GM23248 (cell line): ENCODE measurements at regions not wholly inside any gene's neighbourhood (a gene's known extent, or its start where the extent isn't known, plus 50 kb on each side); places are given as distances from the start of the nearest gene placed in this dataset.

Experiments
- DNase-seq: peaks from one replicate; pipeline ENCODE4 v3.0.0-alpha.2; 2015
- H2AFZ ChIP-seq: fragments of 200-600 bp; sonication (generic); 2 replicates; pipeline ENCODE4 v1.6.1; 2016; ENCODE audit warnings: antibody characterized with exemption
- H3F3A ChIP-seq: fragments of 200-600 bp; sonication (generic); 2 replicates; pipeline ENCODE4 v1.6.1; 2016; ENCODE audit warnings: mild to moderate bottlenecking, antibody characterized with exemption, mixed run types; ENCODE audit not compliant: insufficient read depth
- H3K27ac ChIP-seq: fragments of 200-600 bp; sonication (generic); 2 replicates; pipeline ENCODE4 v1.5.1; 2016; ENCODE audit warnings: mild to moderate bottlenecking
- H3K27me3 ChIP-seq: fragments of 200-600 bp; sonication (generic); replicated peaks from 2 replicates; pipeline ENCODE4 v1.6.1; 2016; ENCODE audit warnings: mild to moderate bottlenecking; ENCODE audit not compliant: insufficient read depth
- H3K36me3 ChIP-seq: fragments of 200-600 bp; sonication (generic); 2 replicates; pipeline ENCODE4 v1.6.1; 2016; ENCODE audit warnings: low read depth, mild to moderate bottlenecking
- H3K4me1 ChIP-seq: fragments of 200-600 bp; sonication (generic); 2 replicates; pipeline ENCODE4 v1.6.1; 2016; ENCODE audit warnings: mild to moderate bottlenecking; ENCODE audit not compliant: insufficient read depth
- H3K4me2 ChIP-seq: fragments of 200-600 bp; sonication (generic); one replicate; pipeline ENCODE4 v1.6.1; 2016; ENCODE audit warnings: mild to moderate bottlenecking; ENCODE audit not compliant: unreplicated experiment
- H3K4me3 ChIP-seq: fragments of 200-600 bp; sonication (generic); 2 replicates; pipeline ENCODE4 v1.5.1; 2016; ENCODE audit warnings: mild to moderate bottlenecking
- H3K79me2 ChIP-seq: fragments of 200-600 bp; sonication (generic); 2 replicates; pipeline ENCODE4 v1.6.1; 2016; ENCODE audit warnings: mild to moderate bottlenecking; ENCODE audit not compliant: insufficient read depth
- H3K9ac ChIP-seq: fragments of 200-600 bp; sonication (generic); 2 replicates; pipeline ENCODE4 v1.6.1; 2016; ENCODE audit warnings: mild to moderate bottlenecking
- H3K9me2 ChIP-seq: fragments of 200-600 bp; sonication (generic); 2 replicates; pipeline ENCODE4 v1.6.1; 2016; ENCODE audit warnings: mixed run types, mild to moderate bottlenecking, moderate library complexity; ENCODE audit not compliant: insufficient read depth
- H3K9me3 ChIP-seq: fragments of 200-600 bp; sonication (generic); one replicate; pipeline ENCODE4 v1.6.1; 2017; ENCODE audit warnings: low read depth
- H4K20me1 ChIP-seq: fragments of 200-600 bp; sonication (generic); 2 replicates; pipeline ENCODE4 v1.6.0; 2016; ENCODE audit not compliant: insufficient read depth
- EZH2 ChIP-seq: fragments of 200-600 bp; sonication (generic); IDR thresholded peaks from 2 replicates; pipeline ENCODE4 v1.6.1; 2018; ENCODE audit warnings: antibody characterized with exemption, mild to moderate bottlenecking; ENCODE audit not compliant: insufficient read depth, poor library complexity, severe bottlenecking
- EZH2phosphoT487 ChIP-seq: fragments of 200-600 bp; sonication (generic); IDR thresholded peaks from 2 replicates; pipeline ENCODE4 v1.6.1; 2018; ENCODE audit warnings: antibody characterized with exemption, moderate library complexity, mild to moderate bottlenecking, low read depth; ENCODE audit not compliant: insufficient read depth
- WGBS, 2 experiments: methylation state at CpG; one replicate each; pipeline ENCODE4 v1.1.6; 2015 to 2017; ENCODE audit warnings: low lambda C conversion rate in 2 of 2, low coverage in 1 of 2; ENCODE audit errors: missing lambda C conversion rate in 2 of 2; 5-methylcytosine and 5-hydroxymethylcytosine counted together
- in situ Hi-C: fragments of 300-500 bp; cut with MboI; formaldehyde crosslinking; loops from 2 replicates; pipeline ENCODE4 v1.15.0; 2020

- no peak overlapping the region for H2AFZ ChIP-seq
- no peaks in the 10 kb centered on the region for H3K36me3 ChIP-seq
- in situ Hi-C loops: no loop called here
- no peak overlapping the region for H3K4me3 ChIP-seq
- no peaks in the 10 kb centered on the region for H3K9me2 ChIP-seq
- no peak overlapping the region for H3K9ac ChIP-seq
- H3K79me2 ChIP-seq: no peaks in the 10 kb centered on the region
- H3K9me3 ChIP-seq: no peaks in the 10 kb centered on the region
- H3K4me1 ChIP-seq: no peaks in the 10 kb centered on the region
- H4K20me1 ChIP-seq: no peaks in the 10 kb centered on the region
- no peaks in the 10 kb centered on the region for H3K27me3 ChIP-seq
- no peak for DNase-seq
- TF ChIP-seq EZH2 (no peak), EZH2phosphoT487 (no peak)
- no peak overlapping the region for H3K27ac ChIP-seq
- WGBS, 2 experiments: 83 to 86% methylated on average over 4 of the region's 4 CpGs
- H3K4me2 ChIP-seq: no peak overlapping the region
- no peaks in the 10 kb centered on the region for H3F3A ChIP-seq
Observed at GRCh38 chr3:115348951-115349745, 202.1 kb upstream of the ZBTB20 start.

GRCh38 chr3:115350606-115351005 is 203.5 kb upstream of the ZBTB20 start:
- H2AFZ ChIP-seq: no peak overlapping the region
- H3K9me3 ChIP-seq: no peaks in the 10 kb centered on the region
- H4K20me1 ChIP-seq: no peaks in the 10 kb centered on the region
- H3K9ac ChIP-seq: no peak overlapping the region
- no peaks in the 10 kb centered on the region for H3K36me3 ChIP-seq
- no peak overlapping the region for H3K4me2 ChIP-seq
- no peaks in the 10 kb centered on the region for H3K4me1 ChIP-seq
- no peaks in the 10 kb centered on the region for H3K9me2 ChIP-seq
- H3K4me3 ChIP-seq: no peak overlapping the region
- in situ Hi-C loops: no loop called here
- DNase-seq: no peak
- no peak for TF ChIP-seq EZH2
- no peak for TF ChIP-seq EZH2phosphoT487
- H3K79me2 ChIP-seq: no peaks in the 10 kb centered on the region
- 64 to 69% methylated on average over 3 of the region's 3 CpGs for WGBS, 2 experiments
- no peaks in the 10 kb centered on the region for H3F3A ChIP-seq
- no peak overlapping the region for H3K27ac ChIP-seq
- H3K27me3 ChIP-seq: no peaks in the 10 kb centered on the region

GRCh38 chr3:115351193-115351592 is 204.1 kb upstream of the ZBTB20 start:
- no peak for DNase-seq

DNA sequence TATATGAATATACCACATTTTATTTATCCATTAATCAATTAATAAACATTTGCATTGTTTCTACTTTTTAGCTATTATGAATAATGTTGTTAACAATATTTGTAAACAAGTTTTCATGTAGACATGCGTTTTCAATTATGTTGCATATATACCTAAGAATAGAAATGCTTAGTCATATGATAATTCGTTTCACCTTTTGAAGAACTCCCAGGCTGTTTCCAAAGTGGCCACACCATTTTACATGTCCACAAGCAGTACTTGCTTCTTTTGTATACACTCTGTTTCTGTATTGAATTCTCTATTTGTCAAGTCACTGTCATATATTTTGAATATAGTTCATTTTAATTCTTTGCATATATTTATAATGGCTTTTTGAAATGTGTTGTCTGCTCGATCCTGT is 206.9 kb upstream of the ZBTB20 start:
- Histone ChIP-seq H3K27me3 (no peaks in the 10 kb centered on the region), H3K9me3 (no peaks in the 10 kb centered on the region), H2AFZ (no peak overlapping the region), H3K9ac (no peak overlapping the region), H3K79me2 (no peaks in the 10 kb centered on the region), H3K4me2 (no peak overlapping the region), H3K4me1 (no peaks in the 10 kb centered on the region), H3F3A (no peaks in the 10 kb centered on the region), H4K20me1 (no peaks in the 10 kb centered on the region), H3K27ac (no peak overlapping the region), H3K9me2 (no peaks in the 10 kb centered on the region), H3K36me3 (no peaks in the 10 kb centered on the region), H3K4me3 (no peak overlapping the region)
- no peak for DNase-seq
- TF ChIP-seq EZH2 (no peak), EZH2phosphoT487 (no peak)
- in situ Hi-C loops: no loop called here
- 54 to 70% methylated on average over 3 of the region's 3 CpGs for WGBS, 2 experiments

More at GRCh38 chr3:115351193-115351592, 204.1 kb upstream of the ZBTB20 start:
- H3K4me3 ChIP-seq: no peak overlapping the region
- H3K79me2 ChIP-seq: no peaks in the 10 kb centered on the region
- no peak overlapping the region for H3K4me2 ChIP-seq
- no peaks in the 10 kb centered on the region for H3K9me3 ChIP-seq
- no peaks in the 10 kb centered on the region for H3K9me2 ChIP-seq
- no peaks in the 10 kb centered on the region for H3K36me3 ChIP-seq
- no peaks in the 10 kb centered on the region for H3K27me3 ChIP-seq
- in situ Hi-C loops: no loop called here
- H2AFZ ChIP-seq: no peak overlapping the region
- no peak overlapping the region for H3K9ac ChIP-seq
- no peak overlapping the region for H3K27ac ChIP-seq
- no peaks in the 10 kb centered on the region for H3K4me1 ChIP-seq
- TF ChIP-seq EZH2 (no peak), EZH2phosphoT487 (no peak)
- no peaks in the 10 kb centered on the region for H4K20me1 ChIP-seq
- no peaks in the 10 kb centered on the region for H3F3A ChIP-seq
- 86 to 90% methylated on average over 4 of the region's 4 CpGs for WGBS, 2 experiments
